Ascending aorta (tissue), 2 donors: ENCODE measurements at regions not wholly inside any gene's neighbourhood (a gene's known extent, or its start where the extent isn't known, plus 50 kb on each side); places are given as distances from the start of the nearest gene placed in this dataset.
"Not testable (repeated sequence)": the region's sequence is repeated elsewhere in the genome, so short reads cannot be mapped to it uniquely, and the experiment has no call there.

Source experiments
- DNase-seq, 2 donors: peaks; one replicate each; pipeline ENCODE4 v3.0.0-alpha.2; 2019; ENCODE audit warnings: low spot score in 2 of 2
- H3K27ac ChIP-seq, 2 donors: fragments of 200-600 bp; sonication (generic); one replicate each; pipeline ENCODE4 v1.5.1; 2016 to 2017; ENCODE audit warnings: mild to moderate bottlenecking in 1 of 2
- H3K27me3 ChIP-seq: fragments of 200-600 bp; sonication (generic); one replicate; pipeline ENCODE4 v1.5.1; 2017
- H3K36me3 ChIP-seq, 2 donors: fragments of 200-600 bp; sonication (generic); one replicate each; pipeline ENCODE4 v1.5.1; 2016
- H3K4me1 ChIP-seq, 2 donors: fragments of 200-600 bp; sonication (generic); one replicate each; pipeline ENCODE4 v1.5.1; 2016 to 2017; ENCODE audit warnings: mild to moderate bottlenecking in 1 of 2
- H3K4me3 ChIP-seq, 2 donors: fragments of 200-600 bp; sonication (generic); one replicate each; pipeline ENCODE4 v1.5.1; 2016 to 2017; ENCODE audit warnings: mild to moderate bottlenecking in 1 of 2
- H3K9me3 ChIP-seq, 2 donors: fragments of 200-600 bp; sonication (generic); one replicate each; pipeline ENCODE4 v1.5.1; 2016
- intact Hi-C: fragments of 100-400 bp; cut with DNase I; formaldehyde crosslinking; loops from one replicate; pipeline ENCODE4 v1.15.1; 2023
- TF ChIP-seq, protein P1 (sequence below), 3 experiments: fragments of 200-600 bp in 2 of 3; fragments of 450-650 bp in 1 of 3; sonication (generic) in 2 of 3; IDR thresholded peaks; one replicate each; pipeline ENCODE4 v1.5.1; 2016 to 2019; ENCODE audit warnings: antibody characterized with exemption in 3 of 3, mild to moderate bottlenecking in 1 of 3, moderate library complexity in 1 of 3

DNA sequence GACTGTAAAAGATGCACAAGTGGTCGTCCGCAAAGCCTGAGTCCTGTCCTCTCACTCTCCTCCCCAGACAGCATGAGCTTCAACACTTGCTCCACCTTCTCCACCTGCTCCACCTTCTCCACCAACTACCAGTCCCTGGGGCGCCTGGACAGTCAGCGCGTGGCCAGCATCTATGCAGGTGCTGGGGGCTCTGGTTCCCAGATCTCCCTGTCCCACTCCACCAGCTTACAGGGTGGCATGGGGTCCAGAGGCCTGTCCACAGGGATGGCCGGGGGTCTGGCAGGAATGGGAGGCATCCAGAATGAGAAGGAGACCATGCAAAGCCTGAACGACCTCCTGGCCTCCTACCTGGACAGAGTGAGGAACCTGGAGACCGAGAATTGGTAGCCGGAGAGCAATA lies 162.2 kb upstream of the NT5E start:
- TF ChIP-seq, protein P1, sequence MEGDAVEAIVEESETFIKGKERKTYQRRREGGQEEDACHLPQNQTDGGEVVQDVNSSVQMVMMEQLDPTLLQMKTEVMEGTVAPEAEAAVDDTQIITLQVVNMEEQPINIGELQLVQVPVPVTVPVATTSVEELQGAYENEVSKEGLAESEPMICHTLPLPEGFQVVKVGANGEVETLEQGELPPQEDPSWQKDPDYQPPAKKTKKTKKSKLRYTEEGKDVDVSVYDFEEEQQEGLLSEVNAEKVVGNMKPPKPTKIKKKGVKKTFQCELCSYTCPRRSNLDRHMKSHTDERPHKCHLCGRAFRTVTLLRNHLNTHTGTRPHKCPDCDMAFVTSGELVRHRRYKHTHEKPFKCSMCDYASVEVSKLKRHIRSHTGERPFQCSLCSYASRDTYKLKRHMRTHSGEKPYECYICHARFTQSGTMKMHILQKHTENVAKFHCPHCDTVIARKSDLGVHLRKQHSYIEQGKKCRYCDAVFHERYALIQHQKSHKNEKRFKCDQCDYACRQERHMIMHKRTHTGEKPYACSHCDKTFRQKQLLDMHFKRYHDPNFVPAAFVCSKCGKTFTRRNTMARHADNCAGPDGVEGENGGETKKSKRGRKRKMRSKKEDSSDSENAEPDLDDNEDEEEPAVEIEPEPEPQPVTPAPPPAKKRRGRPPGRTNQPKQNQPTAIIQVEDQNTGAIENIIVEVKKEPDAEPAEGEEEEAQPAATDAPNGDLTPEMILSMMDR (IDR thresholded peaks at IDR 0.05), result no peak
- intact Hi-C loops, result no loop called here
- Histone ChIP-seq H3K27me3 (no peaks in the 10 kb centered on the region), H3K36me3 (no peaks in the 10 kb centered on the region), H3K9me3 (no peaks in the 10 kb centered on the region), H3K27ac (no peak overlapping the region), H3K4me3 (no peak overlapping the region), H3K4me1 (no peaks in the 10 kb centered on the region)
- DNase-seq, result no peak

- Histone ChIP-seq H3K27me3 (no peaks in the 10 kb centered on the region), H3K4me3 (no peak overlapping the region), H3K9me3 (no peaks in the 10 kb centered on the region), H3K27ac (no peak overlapping the region), H3K4me1 (no peaks in the 10 kb centered on the region), H3K36me3 (no peaks in the 10 kb centered on the region)
- TF ChIP-seq, protein P1 (IDR thresholded peaks at IDR 0.05), result no peak
- intact Hi-C loops, result no loop called here
- no peak for DNase-seq
These were observed 162.7 kb upstream of the NT5E start for GRCh38 chr6:85287158-85287557.

DNA sequence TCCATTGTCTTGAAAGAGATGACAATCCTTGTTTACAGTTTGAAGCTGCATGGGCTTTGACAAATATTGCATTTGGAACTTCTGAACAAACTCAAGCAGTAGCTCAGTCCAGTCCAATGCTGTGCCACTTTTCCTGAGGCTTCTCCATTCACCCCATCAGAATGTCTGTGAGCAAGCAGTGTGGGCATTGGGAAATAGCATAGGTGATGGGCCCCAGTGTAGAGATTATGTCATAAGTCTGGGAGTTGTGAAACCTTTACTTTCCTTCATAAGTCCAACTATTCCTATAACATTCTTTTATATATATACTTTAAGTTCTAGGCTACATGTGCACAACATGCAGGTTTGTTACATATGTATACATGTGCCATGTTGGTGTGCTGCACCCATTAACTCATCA lies 163.4 kb upstream of the NT5E start:
- H3K27ac ChIP-seq, H3K4me1 ChIP-seq, intact Hi-C loops, H3K36me3 ChIP-seq, DNase-seq, H3K4me3 ChIP-seq, H3K9me3 ChIP-seq, H3K27me3 ChIP-seq: not testable (repeated sequence)

DNA sequence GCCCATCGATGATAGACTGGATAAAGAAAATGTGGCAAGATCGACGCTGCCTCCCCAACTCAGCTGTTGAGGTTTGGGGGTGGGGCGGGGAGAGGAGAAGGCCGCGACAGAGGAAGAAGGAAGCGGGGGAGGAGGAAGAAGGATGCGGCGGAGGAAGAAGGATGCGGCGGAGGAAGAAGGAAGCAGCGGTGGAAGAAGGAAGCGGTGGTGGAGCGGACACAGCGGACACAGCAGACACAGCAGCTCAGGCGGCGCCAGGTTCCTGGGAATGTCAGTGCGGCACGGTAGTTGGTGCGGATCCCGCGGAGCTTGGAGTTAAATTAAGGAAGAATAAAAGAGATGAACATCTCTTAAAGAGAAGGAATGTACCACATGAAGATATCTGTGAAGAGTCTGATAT lies 163.9 kb upstream of the NT5E start:
- H3K4me1 ChIP-seq, result no peaks in the 10 kb centered on the region
- H3K27me3 ChIP-seq, result no peaks in the 10 kb centered on the region
- no peaks in the 10 kb centered on the region for H3K36me3 ChIP-seq
- TF ChIP-seq, protein P1 (IDR thresholded peaks at IDR 0.05), result no peak
- H3K9me3 ChIP-seq, result no peaks in the 10 kb centered on the region
- H3K27ac ChIP-seq, result no peak overlapping the region
- no peak for DNase-seq
- intact Hi-C loops, result no loop called here
- H3K4me3 ChIP-seq, result no peak overlapping the region

DNA sequence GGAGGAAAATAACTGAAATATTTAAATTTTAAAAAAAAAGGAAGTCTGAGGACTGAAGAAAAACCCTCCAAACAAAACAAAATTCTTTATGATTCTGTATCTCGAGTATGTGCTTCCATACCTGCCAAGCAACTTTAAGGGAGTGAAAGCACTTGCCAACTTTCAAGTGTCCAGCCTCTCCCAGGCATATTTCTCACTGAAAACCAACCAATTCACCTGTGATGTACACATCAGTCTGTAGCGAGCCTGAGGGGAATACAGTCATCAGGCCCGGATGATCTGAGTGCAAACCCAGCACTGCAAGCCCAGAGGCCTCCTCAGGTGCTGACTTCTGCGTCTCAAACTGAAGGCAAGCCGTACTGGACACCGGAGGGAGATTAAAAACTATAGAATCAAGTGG lies 164.8 kb upstream of the NT5E start:
- Histone ChIP-seq H3K27me3 (no peaks in the 10 kb centered on the region), H3K27ac (no peak overlapping the region), H3K4me3 (no peak overlapping the region), H3K36me3 (no peaks in the 10 kb centered on the region), H3K9me3 (no peaks in the 10 kb centered on the region), H3K4me1 (no peaks in the 10 kb centered on the region)
- DNase-seq, result no peak
- intact Hi-C loops, result no loop called here
- TF ChIP-seq, protein P1 (IDR thresholded peaks at IDR 0.05), result no peak

DNA sequence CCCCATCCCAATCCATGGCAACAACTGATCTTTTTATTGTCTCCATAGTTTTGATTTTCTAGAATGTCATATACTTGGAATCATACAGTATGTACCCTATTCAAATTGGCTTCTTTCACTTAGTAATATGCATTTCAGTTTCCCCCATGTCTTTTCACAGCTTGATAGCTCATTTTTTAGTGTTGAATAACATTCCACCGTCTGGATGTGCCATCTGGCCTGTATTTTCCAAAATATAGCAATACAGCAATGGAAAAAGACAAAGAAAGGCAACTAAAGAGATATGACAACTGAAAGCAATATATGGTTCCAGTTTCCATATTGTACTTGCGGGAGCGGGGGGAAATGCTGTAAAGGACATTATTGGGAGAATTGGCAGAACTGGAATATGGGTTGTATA lies 166.4 kb upstream of the NT5E start:
- no peak for DNase-seq
- Histone ChIP-seq H3K4me3 (no peak overlapping the region), H3K9me3 (no peaks in the 10 kb centered on the region), H3K27ac (no peak overlapping the region), H3K4me1 (no peaks in the 10 kb centered on the region), H3K36me3 (no peaks in the 10 kb centered on the region), H3K27me3 (no peaks in the 10 kb centered on the region)
- TF ChIP-seq, protein P1 (IDR thresholded peaks at IDR 0.05), result no peak
- intact Hi-C loops, result no loop called here
